ENCODE measurements at regions not wholly inside any gene's neighbourhood (a gene's known extent, or its start where the extent isn't known, plus 50 kb on each side); places are given as distances from the start of the nearest gene placed in this dataset.

DNA sequence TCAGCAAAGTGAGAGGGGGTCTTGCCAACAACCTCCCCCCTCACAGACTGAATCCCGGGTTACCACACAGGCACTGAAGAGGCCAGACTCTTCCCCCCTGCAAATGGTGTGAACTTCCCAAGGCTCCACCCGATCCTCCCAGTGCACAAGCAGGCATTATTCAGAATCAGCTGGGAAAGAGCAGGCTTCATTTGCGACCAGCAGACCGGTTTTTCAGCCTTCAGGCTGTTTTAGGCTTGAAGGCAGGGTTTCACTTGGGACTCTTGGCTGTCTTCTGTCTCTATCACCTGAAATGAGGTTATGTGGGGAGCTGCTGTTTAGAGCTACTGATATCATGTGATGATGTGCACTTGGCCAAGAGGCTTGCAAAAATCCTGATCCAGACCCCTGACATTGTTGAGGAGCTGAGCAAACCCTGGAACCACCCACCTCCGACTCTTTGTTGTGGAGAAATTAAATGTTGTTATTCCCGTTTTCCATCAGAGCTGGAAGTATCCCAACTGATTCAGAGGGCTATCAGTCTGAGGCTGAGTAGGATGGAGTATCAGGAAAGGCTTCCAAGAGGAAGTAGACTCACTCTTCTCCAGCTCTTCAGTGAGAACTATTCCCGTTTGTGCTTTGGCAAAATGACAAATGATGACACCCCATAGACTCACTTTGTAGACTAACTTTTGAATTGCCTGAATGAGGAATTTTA, 63.3 kb upstream of the ZFR start:
- 38 to 70% methylated on average over 5 to 6 of the region's 7 CpGs for WGBS, 2 donors (ENCODE audit: low coverage in 1 of 2)
- no peaks in the 10 kb centered on the region for H3K9me3 ChIP-seq
- peaks cover 0 to 40% (median 25%) of the 10 kb centered on the region in 3 donors for H3K4me1 ChIP-seq
- ATAC-seq = peak; percentile 71
- H3K4me3 ChIP-seq = no peak overlapping the region
- no peaks in the 10 kb centered on the region for H3K27me3 ChIP-seq
- peak overlapping the region in 3 of 4 donors; percentile 40 to 54 (median 54) for H3K27ac ChIP-seq
- H3K36me3 ChIP-seq = no peaks in the 10 kb centered on the region
- TF ChIP-seq, protein P1, sequence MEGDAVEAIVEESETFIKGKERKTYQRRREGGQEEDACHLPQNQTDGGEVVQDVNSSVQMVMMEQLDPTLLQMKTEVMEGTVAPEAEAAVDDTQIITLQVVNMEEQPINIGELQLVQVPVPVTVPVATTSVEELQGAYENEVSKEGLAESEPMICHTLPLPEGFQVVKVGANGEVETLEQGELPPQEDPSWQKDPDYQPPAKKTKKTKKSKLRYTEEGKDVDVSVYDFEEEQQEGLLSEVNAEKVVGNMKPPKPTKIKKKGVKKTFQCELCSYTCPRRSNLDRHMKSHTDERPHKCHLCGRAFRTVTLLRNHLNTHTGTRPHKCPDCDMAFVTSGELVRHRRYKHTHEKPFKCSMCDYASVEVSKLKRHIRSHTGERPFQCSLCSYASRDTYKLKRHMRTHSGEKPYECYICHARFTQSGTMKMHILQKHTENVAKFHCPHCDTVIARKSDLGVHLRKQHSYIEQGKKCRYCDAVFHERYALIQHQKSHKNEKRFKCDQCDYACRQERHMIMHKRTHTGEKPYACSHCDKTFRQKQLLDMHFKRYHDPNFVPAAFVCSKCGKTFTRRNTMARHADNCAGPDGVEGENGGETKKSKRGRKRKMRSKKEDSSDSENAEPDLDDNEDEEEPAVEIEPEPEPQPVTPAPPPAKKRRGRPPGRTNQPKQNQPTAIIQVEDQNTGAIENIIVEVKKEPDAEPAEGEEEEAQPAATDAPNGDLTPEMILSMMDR (IDR thresholded peaks at IDR 0.05) = no peak
- peak; percentile 31 for TF ChIP-seq POLR2AphosphoS5 (IDR thresholded peaks at IDR 0.05)

DNA sequence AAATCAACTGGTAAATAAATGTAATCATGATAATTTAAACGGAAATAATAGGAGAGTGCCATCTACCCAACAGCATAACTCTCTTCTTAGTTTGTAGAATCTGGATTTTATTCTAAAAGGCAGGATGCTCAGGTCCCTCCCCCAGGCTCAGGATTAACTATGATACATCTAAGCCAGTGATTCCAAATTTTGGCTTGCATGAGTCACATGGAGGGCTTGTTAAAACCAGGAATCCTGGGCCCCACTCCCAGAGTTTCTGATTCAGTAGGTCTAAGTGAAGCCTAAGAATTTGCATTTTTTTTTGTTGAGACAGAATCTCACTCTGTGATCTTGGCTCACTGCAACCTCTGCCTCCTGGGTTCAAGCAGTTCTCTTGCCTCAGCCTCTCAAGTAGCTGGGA, 62.3 kb upstream of the ZFR start:
- H3K4me1 ChIP-seq = peaks cover 0 to 40% (median 25%) of the 10 kb centered on the region in 3 donors
- no peaks in the 10 kb centered on the region for H3K36me3 ChIP-seq
- H3K4me3 ChIP-seq = no peak overlapping the region
- no peak for TF ChIP-seq POLR2AphosphoS5 (IDR thresholded peaks at IDR 0.05)
- TF ChIP-seq POLR2A (IDR thresholded peaks at IDR 0.05) = no peak
- TF ChIP-seq, protein P1 (IDR thresholded peaks at IDR 0.05) = no peak
- TF ChIP-seq EP300 (IDR thresholded peaks at IDR 0.05) = no peak
- no peaks in the 10 kb centered on the region for H3K27me3 ChIP-seq
- 23% methylated on average over 1 of the region's 1 CpG; no CpG with 5 or more reads in 1 of the 2 donors for WGBS, 2 donors (ENCODE audit: low coverage in 1 of 2)
- no peaks in the 10 kb centered on the region for H3K9me3 ChIP-seq
- peak; percentile 26 for ATAC-seq
- peak overlapping the region in 2 of 4 donors; percentile 54 to 72 for H3K27ac ChIP-seq

DNA sequence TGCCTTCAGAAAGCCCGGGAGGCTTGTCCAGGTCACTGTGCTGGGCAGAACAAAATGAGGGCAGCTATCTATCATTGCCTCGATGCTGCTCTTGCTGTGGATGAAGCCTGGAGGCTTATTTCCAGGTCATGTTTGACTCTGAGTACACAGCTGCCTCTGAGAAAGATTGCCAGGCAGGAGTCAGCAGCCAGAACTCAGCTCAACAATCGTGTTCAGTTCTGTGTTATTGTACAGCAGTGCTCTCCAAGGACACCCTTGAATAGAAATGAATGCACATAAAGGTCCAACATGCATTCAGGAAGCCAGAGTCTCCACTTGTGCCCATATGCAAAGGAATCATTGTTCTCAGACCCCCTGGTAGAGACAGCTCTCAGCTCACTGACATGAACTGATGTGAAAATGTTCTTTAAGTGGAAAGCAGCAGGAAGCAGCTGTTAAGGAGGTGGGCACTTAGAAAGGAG, 61.7 kb upstream of the ZFR start:
- 0% methylated on average over 2 to 3 of the region's 3 CpGs for WGBS, 2 donors (ENCODE audit: low coverage in 1 of 2)
- Histone ChIP-seq H3K4me1 (peaks cover 0 to 40% (median 25%) of the 10 kb centered on the region in 3 donors), H3K4me3 (no peak overlapping the region), H3K9me3 (no peaks in the 10 kb centered on the region), H3K27ac (peak overlapping the region in 3 of 4 donors; percentile 60 to 74 (median 72)), H3K36me3 (no peaks in the 10 kb centered on the region), H3K27me3 (no peaks in the 10 kb centered on the region)
- TF ChIP-seq EP300 (IDR thresholded peaks at IDR 0.05) = no peak
- TF ChIP-seq, protein P1 (IDR thresholded peaks at IDR 0.05) = no peak
- TF ChIP-seq POLR2A (IDR thresholded peaks at IDR 0.05) = no peak
- TF ChIP-seq POLR2AphosphoS5 (IDR thresholded peaks at IDR 0.05) = no peak
- ATAC-seq = no peak

DNA sequence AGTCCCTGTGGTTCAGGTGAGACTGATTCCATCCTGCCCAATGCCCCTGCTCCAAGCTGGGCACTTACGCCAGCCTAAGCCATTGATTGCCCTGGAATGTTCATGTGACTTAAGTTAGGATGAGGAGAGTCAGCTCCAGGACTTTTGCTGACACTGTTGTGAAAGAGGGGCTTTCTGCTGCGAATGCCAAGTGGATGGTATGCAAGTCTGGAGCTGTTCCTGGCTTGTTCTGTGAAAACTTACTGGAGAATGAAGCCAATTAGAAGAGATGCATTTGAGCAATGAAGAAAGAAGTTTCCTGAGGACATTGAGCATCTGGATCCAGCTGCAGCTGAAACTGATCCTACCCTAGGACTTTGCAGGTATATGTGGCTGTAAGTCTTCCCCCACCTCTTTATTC, 61.2 kb upstream of the ZFR start:
- 7 to 23% methylated on average over 2 of the region's 2 CpGs for WGBS, 2 donors (ENCODE audit: low coverage in 1 of 2)
- no peaks in the 10 kb centered on the region for H3K9me3 ChIP-seq
- ATAC-seq = peak; percentile 58
- H3K36me3 ChIP-seq = no peaks in the 10 kb centered on the region
- peak overlapping the region in 3 of 4 donors; percentile 60 to 74 (median 72) for H3K27ac ChIP-seq
- H3K4me1 ChIP-seq = peaks cover 0 to 40% (median 25%) of the 10 kb centered on the region in 3 donors
- H3K27me3 ChIP-seq = no peaks in the 10 kb centered on the region
- no peak overlapping the region for H3K4me3 ChIP-seq
- TF ChIP-seq, protein P1 (IDR thresholded peaks at IDR 0.05) = no peak
- peak; percentile 44 for TF ChIP-seq POLR2AphosphoS5 (IDR thresholded peaks at IDR 0.05)

DNA sequence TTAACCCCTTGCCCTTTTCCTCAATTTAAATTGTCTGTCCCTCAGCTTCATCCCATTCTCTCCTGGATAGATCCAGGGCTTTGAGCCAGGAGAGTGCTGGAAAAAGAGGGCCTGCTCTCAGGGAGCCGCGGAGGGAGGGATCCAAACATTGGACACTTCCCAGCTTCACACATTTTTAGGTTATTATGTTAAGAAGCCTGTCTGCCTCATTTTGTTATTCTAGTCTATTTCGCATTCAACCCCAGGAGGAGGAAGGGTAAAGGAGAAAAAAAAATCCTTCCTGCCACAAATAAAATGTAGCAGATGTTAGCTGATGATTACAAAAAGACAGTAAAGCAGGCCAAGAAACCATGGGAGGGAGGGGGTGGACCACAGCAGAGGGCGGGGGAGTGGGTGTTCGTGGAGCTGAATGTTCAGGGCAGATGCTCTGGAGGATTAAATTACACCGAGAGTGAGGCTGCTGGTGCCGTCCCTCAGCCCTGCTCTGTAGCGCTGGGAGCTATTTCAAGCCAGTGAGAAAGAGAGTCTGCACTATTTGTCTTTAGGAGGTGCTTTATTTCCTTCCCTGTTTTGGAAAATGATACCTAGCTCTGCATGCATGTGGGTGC, 60.6 kb upstream of the ZFR start:
- WGBS, 2 donors (ENCODE audit: low coverage in 1 of 2) = 0 to 2% methylated on average over 7 of the region's 8 CpGs
- Histone ChIP-seq H3K27ac (peak overlapping the region in 3 of 4 donors; percentile 60 to 74 (median 72)), H3K9me3 (no peaks in the 10 kb centered on the region), H3K4me3 (no peak overlapping the region), H3K4me1 (peaks cover 0 to 40% (median 25%) of the 10 kb centered on the region in 3 donors), H3K27me3 (peaks cover 3% of the 10 kb centered on the region), H3K36me3 (no peaks in the 10 kb centered on the region)
- ATAC-seq = peak; percentile 82
- peak; percentile 48 for TF ChIP-seq POLR2AphosphoS5 (IDR thresholded peaks at IDR 0.05)
- no peak for TF ChIP-seq POLR2A (IDR thresholded peaks at IDR 0.05)
